CD4-positive, CD25-positive, alpha-beta regulatory T cell (primary cell): ENCODE measurements at regions not wholly inside any gene's neighbourhood (a gene's known extent, or its start where the extent isn't known, plus 50 kb on each side); places are given as distances from the start of the nearest gene placed in this dataset.

Source experiments
- ATAC-seq, 2 donors: fragments of 150-1000 bp; cut with Tn5 transposase; one replicate each; pipeline ENCODE4 v1.10.0; 2021; ENCODE audit warnings: low read depth in 2 of 2, moderate number of reproducible peaks in 2 of 2, moderate library complexity in 1 of 2
- DNase-seq, 3 donors: peaks; one replicate each; pipeline versions ENCODE4 v3.0.0 to v3.0.0-alpha.2; 2012 to 2022; ENCODE audit warnings: mixed read lengths in 1 of 3
- H3K27ac ChIP-seq: one replicate; pipeline ENCODE4 v1.7.0; 2013; ENCODE audit warnings: mild to moderate bottlenecking, low read length; ENCODE audit not compliant: insufficient read depth, poor library complexity, severe bottlenecking
- H3K27me3 ChIP-seq: one replicate; pipeline ENCODE4 v1.7.0; 2013; ENCODE audit warnings: low read length; ENCODE audit not compliant: control insufficient read depth, insufficient read depth
- H3K36me3 ChIP-seq: one replicate; pipeline ENCODE4 v1.7.0; 2013; ENCODE audit warnings: mild to moderate bottlenecking, low read length, moderate library complexity; ENCODE audit not compliant: control insufficient read depth, insufficient read depth
- H3K4me1 ChIP-seq: 2 replicates; pipeline ENCODE4 v1.7.0; 2013; ENCODE audit warnings: mild to moderate bottlenecking, low read length; ENCODE audit not compliant: insufficient read depth, control insufficient read depth, poor library complexity, severe bottlenecking
- H3K4me3 ChIP-seq: one replicate; pipeline ENCODE4 v1.7.0; 2013; ENCODE audit warnings: low read depth, mild to moderate bottlenecking, low read length, moderate library complexity
- H3K9me3 ChIP-seq, 2 experiments: 1 replicate in 1 of 2; 2 replicates in 1 of 2; pipeline ENCODE4 v1.7.0; 2013; ENCODE audit warnings: low read length in 2 of 2, mild to moderate bottlenecking in 1 of 2, moderate library complexity in 1 of 2; ENCODE audit not compliant: control insufficient read depth in 2 of 2
- H3K27ac Mint-ChIP-seq, 3 donors: one replicate each; pipeline ENCODE4 v1.8.0; 2020 to 2022; ENCODE audit warnings: mild to moderate bottlenecking in 3 of 3, mixed read lengths in 3 of 3, moderate library complexity in 2 of 3
- H3K27me3 Mint-ChIP-seq: one replicate; pipeline ENCODE4 v1.8.0; 2022; ENCODE audit warnings: mild to moderate bottlenecking, mixed read lengths
- H3K36me3 Mint-ChIP-seq: one replicate; pipeline ENCODE4 v1.8.0; 2020; ENCODE audit warnings: mixed read lengths
- H3K4me1 Mint-ChIP-seq, 4 donors: one replicate each; pipeline ENCODE4 v1.8.0; 2020 to 2022; ENCODE audit warnings: mixed read lengths in 4 of 4, mild to moderate bottlenecking in 1 of 4
- H3K4me3 Mint-ChIP-seq, 4 donors: one replicate each; pipeline ENCODE4 v1.8.0; 2020 to 2022; ENCODE audit warnings: mild to moderate bottlenecking in 4 of 4, mixed read lengths in 4 of 4, moderate library complexity in 3 of 4
- H3K9me3 Mint-ChIP-seq, 7 donors: one replicate each; pipeline ENCODE4 v1.8.0; 2020 to 2022; ENCODE audit warnings: mixed read lengths in 7 of 7, mild to moderate bottlenecking in 3 of 7, moderate library complexity in 2 of 7

DNA sequence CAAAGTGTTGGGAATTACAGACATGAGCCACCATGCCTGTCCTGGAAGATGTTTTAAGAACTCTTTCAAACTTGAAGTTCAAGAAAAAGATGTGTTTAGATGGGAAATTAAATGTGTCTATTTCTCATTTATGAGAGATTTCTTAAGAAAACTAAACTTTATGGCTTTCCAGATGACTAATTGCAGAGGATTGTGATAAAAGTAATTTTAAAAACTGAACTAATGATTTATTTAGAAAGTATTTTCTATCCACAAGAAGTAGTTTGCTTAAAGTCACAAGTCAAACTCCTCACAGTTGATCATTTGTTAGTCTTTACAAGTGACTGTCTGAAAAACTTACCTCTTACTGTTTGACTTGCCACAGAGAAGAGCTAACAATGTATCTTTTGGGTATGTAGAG is 89.6 kb upstream of the SPRY2 start:
- DNase-seq (no peak), ATAC-seq (no peak)
- Histone ChIP-seq H3K9me3 (no peaks in the 10 kb centered on the region), H3K27me3 (no peaks in the 10 kb centered on the region), H3K27ac (no peak overlapping the region), H3K36me3 (no peaks in the 10 kb centered on the region), H3K4me1 (no peaks in the 10 kb centered on the region), H3K4me3 (no peak overlapping the region)
- H3K4me1 Mint-ChIP-seq, result no peaks in the 10 kb centered on the region
- H3K27me3 Mint-ChIP-seq, result no peaks in the 10 kb centered on the region
- no peak overlapping the region for H3K4me3 Mint-ChIP-seq
- no peaks in the 10 kb centered on the region for H3K36me3 Mint-ChIP-seq
- H3K9me3 Mint-ChIP-seq, result peaks cover 0 to 6% (median under 1%) of the 10 kb centered on the region in 7 donors
- H3K27ac Mint-ChIP-seq, result no peak overlapping the region

DNA sequence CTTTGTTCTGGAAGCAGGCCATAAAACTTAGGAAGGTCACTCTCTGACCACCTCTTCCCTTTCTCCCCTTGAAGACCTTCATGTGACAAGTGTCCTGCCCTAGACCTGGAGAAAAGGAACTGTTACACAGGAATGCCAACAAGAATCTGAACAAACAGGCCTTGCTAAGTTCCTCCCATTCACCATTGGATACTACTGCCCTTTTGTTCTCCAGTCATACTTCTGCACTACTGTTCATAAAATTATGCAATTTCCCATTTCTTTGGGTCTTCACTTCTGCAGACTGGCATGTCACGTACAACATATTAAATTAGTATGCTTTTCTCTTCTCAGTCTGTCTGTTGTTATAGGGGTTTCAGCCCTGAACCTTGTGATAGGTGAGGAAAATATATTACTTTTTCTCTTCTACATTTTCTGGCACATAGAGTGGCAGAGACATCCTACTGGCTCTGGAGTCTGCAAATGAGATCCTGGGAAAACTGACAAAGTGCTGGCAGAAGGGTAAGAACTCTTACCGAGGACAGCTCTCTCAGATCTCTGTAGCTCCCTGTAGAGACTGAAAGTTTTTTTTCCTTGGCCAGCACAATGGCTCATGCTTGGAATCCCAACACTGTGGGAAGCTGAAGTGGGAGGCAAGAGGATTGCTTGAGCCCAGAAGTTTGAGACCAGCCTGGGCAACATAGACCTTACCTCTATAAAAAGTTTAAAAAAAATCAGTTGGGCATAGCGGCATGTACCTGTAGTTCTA is 87.6 kb upstream of the SPRY2 start:
- no peak overlapping the region for H3K4me3 Mint-ChIP-seq
- H3K27ac Mint-ChIP-seq, result no peak overlapping the region
- no peaks in the 10 kb centered on the region for H3K36me3 Mint-ChIP-seq
- no peaks in the 10 kb centered on the region for H3K4me1 Mint-ChIP-seq
- Histone ChIP-seq H3K4me3 (no peak overlapping the region), H3K36me3 (no peaks in the 10 kb centered on the region), H3K9me3 (no peaks in the 10 kb centered on the region), H3K27ac (no peak overlapping the region), H3K4me1 (no peaks in the 10 kb centered on the region), H3K27me3 (no peaks in the 10 kb centered on the region)
- H3K9me3 Mint-ChIP-seq, result peaks cover 0 to 12% (median 2%) of the 10 kb centered on the region in 7 donors
- ATAC-seq (no peak), DNase-seq (no peak)
- H3K27me3 Mint-ChIP-seq, result no peaks in the 10 kb centered on the region

DNA sequence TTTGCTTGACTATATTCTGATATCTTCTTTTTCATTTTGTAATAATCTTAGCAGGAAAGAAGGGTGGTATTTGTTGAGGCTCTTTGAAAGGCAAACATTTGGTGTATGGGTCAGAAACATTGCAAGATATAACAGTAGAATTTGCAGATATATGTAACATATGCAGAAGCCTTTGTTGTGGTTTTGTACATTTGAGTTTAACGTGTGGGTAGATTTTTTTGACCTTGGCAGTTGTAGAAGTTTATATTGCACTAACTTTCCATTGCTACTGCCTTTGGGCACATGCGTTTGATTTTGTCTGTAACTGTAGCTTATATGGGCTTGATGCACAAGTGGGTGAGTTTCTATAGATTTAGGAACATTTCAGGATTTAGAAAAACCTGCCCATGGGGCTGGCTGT is 78.5 kb upstream of the SPRY2 start:
- Mint-ChIP-seq H3K27me3 (no peaks in the 10 kb centered on the region), H3K4me1 (no peaks in the 10 kb centered on the region), H3K4me3 (no peak overlapping the region), H3K27ac (no peak overlapping the region), H3K36me3 (no peaks in the 10 kb centered on the region), H3K9me3 (peaks cover 0 to 13% (median 4%) of the 10 kb centered on the region in 7 donors)
- no peaks in the 10 kb centered on the region for H3K36me3 ChIP-seq
- DNase-seq (no peak), ATAC-seq (no peak)
- no peak overlapping the region for H3K27ac ChIP-seq
- H3K4me1 ChIP-seq, result no peaks in the 10 kb centered on the region
- H3K9me3 ChIP-seq, result peaks cover 0 to 2% of the 10 kb centered on the region in 2 experiments
- H3K27me3 ChIP-seq, result no peaks in the 10 kb centered on the region
- H3K4me3 ChIP-seq, result no peak overlapping the region

DNA sequence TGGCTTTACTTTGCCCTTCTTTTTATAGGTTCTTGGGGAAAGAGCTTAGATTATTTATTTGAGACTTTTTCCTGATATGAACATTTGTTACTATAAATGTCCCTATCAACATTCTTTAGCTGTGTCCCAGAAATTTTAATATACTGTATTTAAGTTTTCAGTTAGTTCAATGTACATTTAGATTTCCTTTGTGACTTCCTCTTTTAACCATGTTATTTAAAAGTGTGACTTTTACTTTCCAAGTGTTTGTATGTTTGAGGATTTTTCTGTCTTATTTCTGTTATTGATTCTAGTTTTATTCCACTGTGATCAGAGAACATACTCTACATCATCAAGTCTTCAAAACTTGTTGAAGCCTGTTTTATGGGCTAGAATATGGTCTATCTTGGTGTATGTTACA is 72.7 kb upstream of the SPRY2 start:
- no peak overlapping the region for H3K4me3 Mint-ChIP-seq
- H3K27me3 Mint-ChIP-seq, result no peaks in the 10 kb centered on the region

DNA sequence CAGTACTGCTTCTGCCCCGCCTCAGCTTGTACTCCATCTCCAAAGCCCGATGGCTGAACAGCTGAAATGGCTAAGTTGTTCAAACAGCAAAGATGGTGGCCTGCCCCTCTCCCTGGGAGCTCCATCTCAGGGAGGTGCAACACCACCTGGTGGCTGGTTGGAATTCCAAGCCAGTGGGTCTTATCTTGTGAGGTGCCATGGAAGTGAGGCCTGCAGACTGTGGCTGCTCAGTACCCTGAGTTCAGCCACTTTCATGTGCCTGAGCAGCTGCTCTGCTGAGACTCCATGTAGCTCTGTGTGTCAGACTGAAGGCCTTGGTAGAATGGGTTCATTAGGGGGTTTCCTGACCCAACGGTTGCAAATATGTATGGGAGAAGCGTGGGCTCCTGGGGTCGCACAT is 67.3 kb upstream of the SPRY2 start:
- no peak overlapping the region for H3K4me3 ChIP-seq
- DNase-seq (no peak), ATAC-seq (no peak)
- H3K4me1 Mint-ChIP-seq, result no peaks in the 10 kb centered on the region
- H3K4me1 ChIP-seq, result no peaks in the 10 kb centered on the region
- H3K4me3 Mint-ChIP-seq, result no peak overlapping the region
- no peaks in the 10 kb centered on the region for H3K27me3 Mint-ChIP-seq
- no peaks in the 10 kb centered on the region for H3K9me3 ChIP-seq
- no peaks in the 10 kb centered on the region for H3K36me3 Mint-ChIP-seq
- H3K27ac Mint-ChIP-seq, result no peak overlapping the region
- no peak overlapping the region for H3K27ac ChIP-seq
- peaks cover 0 to 28% (median 9%) of the 10 kb centered on the region in 7 donors for H3K9me3 Mint-ChIP-seq
- H3K27me3 ChIP-seq, result no peaks in the 10 kb centered on the region
- H3K36me3 ChIP-seq, result no peaks in the 10 kb centered on the region

More for the DNA sequence above, 72.7 kb upstream of the SPRY2 start:
- ATAC-seq, result no peak
- Mint-ChIP-seq H3K27ac (no peak overlapping the region), H3K9me3 (peaks cover 0 to 5% (median 0%) of the 10 kb centered on the region in 7 donors), H3K4me1 (no peaks in the 10 kb centered on the region), H3K36me3 (no peaks in the 10 kb centered on the region)
- Histone ChIP-seq H3K9me3 (peaks cover 0 to 2% of the 10 kb centered on the region in 2 experiments), H3K4me3 (no peak overlapping the region), H3K4me1 (no peaks in the 10 kb centered on the region), H3K27ac (no peak overlapping the region), H3K36me3 (no peaks in the 10 kb centered on the region), H3K27me3 (no peaks in the 10 kb centered on the region)
- DNase-seq, result no peak

DNA sequence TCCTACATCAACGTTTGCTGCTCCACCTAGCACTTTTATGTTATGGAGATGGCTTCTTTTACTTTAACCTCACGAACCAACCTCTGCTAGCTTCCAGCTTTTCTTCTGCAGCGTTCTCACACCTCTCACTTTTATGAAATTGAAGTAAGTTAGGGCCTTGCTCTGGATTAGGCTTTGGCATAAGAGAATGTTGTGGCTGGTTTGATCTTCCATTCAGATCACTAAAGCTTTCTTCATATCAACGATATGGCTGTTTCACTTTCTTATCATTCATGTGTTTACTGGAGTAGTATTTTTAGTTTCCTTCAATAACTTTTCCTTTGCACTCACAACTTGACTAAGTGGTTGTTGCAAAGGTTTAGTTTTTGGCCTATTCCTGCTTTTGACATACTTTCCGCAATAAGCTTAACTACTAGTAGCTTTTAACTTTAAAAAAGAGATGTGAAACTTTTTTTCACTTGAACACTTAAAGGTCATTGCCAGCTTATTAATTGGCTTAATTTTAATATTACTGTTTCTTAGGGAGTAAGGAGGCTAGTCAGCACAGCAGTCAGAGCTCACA is 60.0 kb upstream of the SPRY2 start:
- H3K27ac ChIP-seq, result no peak overlapping the region
- Mint-ChIP-seq H3K27ac (no peak overlapping the region), H3K36me3 (no peaks in the 10 kb centered on the region), H3K9me3 (peaks cover 3 to 29% (median 8%) of the 10 kb centered on the region in 7 donors), H3K4me3 (no peak overlapping the region), H3K27me3 (no peaks in the 10 kb centered on the region), H3K4me1 (peaks cover 0 to 3% (median 0%) of the 10 kb centered on the region in 4 donors)
- no peak overlapping the region for H3K4me3 ChIP-seq
- H3K27me3 ChIP-seq, result no peaks in the 10 kb centered on the region
- no peak for DNase-seq
- no peaks in the 10 kb centered on the region for H3K9me3 ChIP-seq
- no peaks in the 10 kb centered on the region for H3K36me3 ChIP-seq
- H3K4me1 ChIP-seq, result no peaks in the 10 kb centered on the region
- no peak for ATAC-seq

DNA sequence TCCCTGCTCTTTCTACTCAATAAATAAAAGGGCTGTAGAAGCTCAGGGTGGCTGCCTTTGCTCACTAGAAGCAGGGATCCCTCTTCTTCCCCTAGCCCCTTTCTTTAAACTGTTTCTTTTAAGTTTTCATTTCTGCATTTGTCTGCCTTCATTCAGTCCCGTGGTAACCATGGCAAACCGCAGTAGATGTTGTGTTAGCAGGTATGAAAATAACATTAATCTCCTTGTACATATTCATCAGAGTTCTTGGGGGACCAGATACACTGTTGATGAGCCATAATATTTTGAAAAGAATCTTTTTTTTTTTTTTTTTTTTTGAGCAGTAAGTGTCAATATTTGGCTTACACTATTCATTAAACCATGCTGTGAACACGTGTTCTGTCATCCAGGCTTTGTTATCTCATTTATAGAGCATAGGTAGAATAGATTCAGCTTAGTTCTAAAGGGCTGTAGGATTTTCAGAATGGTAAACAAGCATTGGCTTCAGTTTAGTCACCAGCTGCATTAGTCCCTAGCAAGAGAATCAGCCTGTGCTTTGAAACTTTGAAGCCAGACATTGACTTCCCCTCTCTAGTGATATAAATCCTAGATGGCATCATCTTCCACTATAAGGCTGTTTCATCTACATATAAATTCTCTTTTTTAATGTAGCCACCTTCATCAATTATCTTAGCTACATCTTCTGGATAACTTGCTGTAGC is 59.4 kb upstream of the SPRY2 start:
- H3K27me3 Mint-ChIP-seq, result no peaks in the 10 kb centered on the region
- no peak overlapping the region for H3K4me3 Mint-ChIP-seq
- Histone ChIP-seq H3K27me3 (no peaks in the 10 kb centered on the region), H3K4me1 (no peaks in the 10 kb centered on the region), H3K9me3 (no peaks in the 10 kb centered on the region), H3K27ac (no peak overlapping the region), H3K36me3 (no peaks in the 10 kb centered on the region), H3K4me3 (no peak overlapping the region)
- H3K4me1 Mint-ChIP-seq, result peaks cover 0 to 3% (median 0%) of the 10 kb centered on the region in 4 donors
- no peak overlapping the region for H3K27ac Mint-ChIP-seq
- DNase-seq, result no peak
- H3K9me3 Mint-ChIP-seq, result peaks cover 3 to 24% (median 8%) of the 10 kb centered on the region in 7 donors
- no peaks in the 10 kb centered on the region for H3K36me3 Mint-ChIP-seq
- ATAC-seq, result no peak
